ENCODE measurements at regions not wholly inside any gene's neighbourhood (a gene's known extent, or its start where the extent isn't known, plus 50 kb on each side); places are given as distances from the start of the nearest gene placed in this dataset.
"Not testable (repeated sequence)": the region's sequence is repeated elsewhere in the genome, so short reads cannot be mapped to it uniquely, and the experiment has no call there.

DNA sequence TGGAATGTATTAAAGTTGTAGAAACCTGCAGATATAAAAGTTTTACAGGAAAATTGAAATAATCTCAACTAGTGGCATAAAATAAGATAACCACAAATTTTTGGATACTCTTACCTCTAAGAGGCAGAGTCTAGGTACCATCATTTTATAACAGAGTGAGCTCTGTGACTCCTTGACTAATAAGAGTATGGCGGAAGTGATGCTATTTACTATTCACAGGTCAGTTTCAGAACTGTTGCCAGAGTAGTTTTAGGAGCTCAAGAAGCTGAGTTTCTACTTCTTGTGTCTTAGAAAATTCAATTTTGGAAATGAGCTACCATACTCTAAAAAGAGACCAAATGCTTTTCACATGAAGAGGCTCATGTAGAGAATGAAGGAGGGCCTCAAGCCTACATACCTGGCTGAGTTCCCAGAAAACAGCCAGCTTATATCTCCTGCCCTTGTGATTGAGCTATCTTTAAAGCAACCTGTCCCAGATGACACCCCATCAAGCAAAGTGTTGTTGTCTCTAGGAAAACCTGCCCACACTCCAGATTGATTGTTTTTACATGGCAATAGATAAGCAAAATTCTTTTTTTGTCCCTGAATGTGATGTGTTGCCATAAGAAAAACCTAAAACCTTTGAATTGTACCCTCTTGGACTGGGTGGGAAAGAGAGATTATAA lies 712.8 kb upstream of the CNTN5 start:
- no TSS peak for BruUV-seq (replicated peaks)
- no peaks in the 10 kb centered on the region for H4K20me1 ChIP-seq (ENCODE audit: insufficient read depth, low read length)
- H4K5ac ChIP-seq (ENCODE audit: low read depth, low read length), result no peak overlapping the region
- no peak overlapping the region for H3K4me2 ChIP-seq (ENCODE audit: low read depth, low read length)
- WGBS, 2 experiments (ENCODE audit: extremely low coverage in 2 of 2, insufficient read length in 1 of 2), result no CpG with 5 or more reads among the region's 1 CpG
- H2BK15ac ChIP-seq (ENCODE audit: low read depth, low read length), result no peak overlapping the region
- dilution Hi-C loops (cut with HindIII; ENCODE audit: low sequenced_read_pairs, unreplicated experiment), result no loop called here
- H3K4me3 ChIP-seq (ENCODE audit: insufficient read depth, low read depth, low read length), result no peak overlapping the region
- no peak for DNase-seq
- H3K14ac ChIP-seq (replicated peaks; ENCODE audit: low read depth, low read length), result no peak overlapping the region
- TF ChIP-seq MAZ (IDR thresholded peaks at IDR 0.05; ENCODE audit: borderline replicate concordance, low read depth, low read length) (no peak), MAFK (IDR thresholded peaks at IDR 0.05; ENCODE audit: low read depth, low read length) (no peak), CHD1 (IDR thresholded peaks at IDR 0.05; ENCODE audit: low read depth, low read length) (no peak), BHLHE40 (IDR thresholded peaks at IDR 0.05; ENCODE audit: low read depth, low read length) (no peak)
- no peak overlapping the region for H2BK5ac ChIP-seq (ENCODE audit: low read depth, low read length, poor library complexity, severe bottlenecking)
- POLR2A ChIA-PET (ENCODE audit: unreplicated experiment), result no interaction called here
- H3K27me3 ChIP-seq (ENCODE audit: control insufficient read depth, insufficient read depth, low read length), result no peaks in the 10 kb centered on the region
- in situ Hi-C loops (cut with MboI; ENCODE audit: low sequenced_read_pairs), result no loop called here
- H3K27ac ChIP-seq (ENCODE audit: insufficient read depth, low read length), result no peak overlapping the region
- H3K9ac ChIP-seq (ENCODE audit: low read depth, low read length), result no peak overlapping the region
- no peak overlapping the region for H2AK9ac ChIP-seq (replicated peaks; ENCODE audit: low read depth, low read length, poor library complexity)
- no peak overlapping the region for H4K8ac ChIP-seq (ENCODE audit: low read depth in 2 of 2, low read length in 2 of 2)
- CTCF ChIA-PET, result no interaction called here
- no peaks in the 10 kb centered on the region for H3K36me3 ChIP-seq (ENCODE audit: control insufficient read depth, insufficient read depth, low read length)
- no peaks in the 10 kb centered on the region for H3K4me1 ChIP-seq (ENCODE audit: control insufficient read depth, insufficient read depth, low read length)
- H2AFZ ChIP-seq (replicated peaks; ENCODE audit: low read length, poor library complexity), result no peak overlapping the region
- no peaks in the 10 kb centered on the region for H3K9me1 ChIP-seq (ENCODE audit: insufficient read depth, low read length)
- H3K4ac ChIP-seq (ENCODE audit: low read depth, low read length), result no peak overlapping the region
- ATAC-seq (ENCODE audit: low read depth), result no peak
- H2AK5ac ChIP-seq (ENCODE audit: low read depth, low read length), result no peak overlapping the region
- no peak overlapping the region for H2BK120ac ChIP-seq (ENCODE audit: low read depth, low read length)
- no peak overlapping the region for H3K23ac ChIP-seq (ENCODE audit: low read depth, low read length)
- H3K79me1 ChIP-seq (ENCODE audit: low read depth in 1 of 2, low read length in 2 of 2), result no peaks in the 10 kb centered on the region
- intact Hi-C loops (cut with micrococcal nuclease), result no loop called here
- H2BK20ac ChIP-seq (ENCODE audit: low read depth, low read length), result no peak overlapping the region
- no peak overlapping the region for H3K18ac ChIP-seq (ENCODE audit: low read depth, low read length)
- peaks cover 6% of the 10 kb centered on the region for H3K9me3 ChIP-seq (ENCODE audit: control insufficient read depth, insufficient read depth, low read length)
- H4K91ac ChIP-seq (ENCODE audit: insufficient read depth, low read depth, low read length), result no peak overlapping the region
- no peak overlapping the region for H3K56ac ChIP-seq (ENCODE audit: extremely low read depth, insufficient read depth, low read length)

DNA sequence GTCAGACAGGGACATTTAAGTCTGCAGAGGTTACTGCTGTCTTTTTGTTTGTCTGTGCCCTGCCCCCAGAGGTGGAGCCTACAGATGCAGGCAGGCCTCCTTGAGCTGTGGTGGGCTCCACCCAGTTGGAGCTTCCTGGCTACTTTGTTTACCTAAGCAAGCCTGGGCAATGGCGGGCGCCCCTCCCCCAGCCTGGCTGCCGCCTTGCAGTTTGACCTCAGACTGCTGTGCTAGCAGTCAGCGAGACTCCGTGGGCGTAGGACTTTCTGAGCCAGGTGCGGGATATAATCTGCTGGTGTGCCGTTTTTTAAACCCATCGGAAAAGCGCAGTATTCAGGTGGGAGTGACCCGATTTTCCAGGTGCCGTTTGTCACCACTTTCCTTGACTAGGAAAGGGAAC lies 690.4 kb upstream of the CNTN5 start:
- whole genome bisulfite sequencing, 2 experiments (ENCODE audit: extremely low coverage in 2 of 2, insufficient read length in 1 of 2), result no CpG with 5 or more reads among the region's 12 CpGs
- H3K27me3 ChIP-seq (ENCODE audit: control insufficient read depth, insufficient read depth, low read length); H3K14ac ChIP-seq (replicated peaks; ENCODE audit: low read depth, low read length); ATAC-seq (ENCODE audit: low read depth); H3K79me1 ChIP-seq (ENCODE audit: low read depth in 1 of 2, low read length in 2 of 2); H2BK15ac ChIP-seq (ENCODE audit: low read depth, low read length); H3K23ac ChIP-seq (ENCODE audit: low read depth, low read length); H2AK5ac ChIP-seq (ENCODE audit: low read depth, low read length); H3K36me3 ChIP-seq (ENCODE audit: control insufficient read depth, insufficient read depth, low read length); H3K4ac ChIP-seq (ENCODE audit: low read depth, low read length); H2BK20ac ChIP-seq (ENCODE audit: low read depth, low read length); intact Hi-C loops (cut with micrococcal nuclease); H4K91ac ChIP-seq (ENCODE audit: insufficient read depth, low read depth, low read length); H3K9me1 ChIP-seq (ENCODE audit: insufficient read depth, low read length); DNase-seq; H3K4me2 ChIP-seq (ENCODE audit: low read depth, low read length); H3K18ac ChIP-seq (ENCODE audit: low read depth, low read length); H3K27ac ChIP-seq (ENCODE audit: insufficient read depth, low read length); H3K56ac ChIP-seq (ENCODE audit: extremely low read depth, insufficient read depth, low read length); H3K9ac ChIP-seq (ENCODE audit: low read depth, low read length); CTCF ChIA-PET; H4K5ac ChIP-seq (ENCODE audit: low read depth, low read length); H3K4me3 ChIP-seq (ENCODE audit: insufficient read depth, low read depth, low read length); H2BK120ac ChIP-seq (ENCODE audit: low read depth, low read length); H2AFZ ChIP-seq (replicated peaks; ENCODE audit: low read length, poor library complexity); H4K8ac ChIP-seq (ENCODE audit: low read depth in 2 of 2, low read length in 2 of 2); in situ Hi-C loops (cut with MboI; ENCODE audit: low sequenced_read_pairs); H2AK9ac ChIP-seq (replicated peaks; ENCODE audit: low read depth, low read length, poor library complexity); BruUV-seq (replicated peaks); H3K9me3 ChIP-seq (ENCODE audit: control insufficient read depth, insufficient read depth, low read length); dilution Hi-C loops (cut with HindIII; ENCODE audit: low sequenced_read_pairs, unreplicated experiment); H3K4me1 ChIP-seq (ENCODE audit: control insufficient read depth, insufficient read depth, low read length); POLR2A ChIA-PET (ENCODE audit: unreplicated experiment); H4K20me1 ChIP-seq (ENCODE audit: insufficient read depth, low read length); H2BK5ac ChIP-seq (ENCODE audit: low read depth, low read length, poor library complexity, severe bottlenecking): not testable (repeated sequence)

All from IMR-90 (cell line).